ENCODE measurements at regions not wholly inside any gene's neighbourhood (a gene's known extent, or its start where the extent isn't known, plus 50 kb on each side); places are given as distances from the start of the nearest gene placed in this dataset.

DNA sequence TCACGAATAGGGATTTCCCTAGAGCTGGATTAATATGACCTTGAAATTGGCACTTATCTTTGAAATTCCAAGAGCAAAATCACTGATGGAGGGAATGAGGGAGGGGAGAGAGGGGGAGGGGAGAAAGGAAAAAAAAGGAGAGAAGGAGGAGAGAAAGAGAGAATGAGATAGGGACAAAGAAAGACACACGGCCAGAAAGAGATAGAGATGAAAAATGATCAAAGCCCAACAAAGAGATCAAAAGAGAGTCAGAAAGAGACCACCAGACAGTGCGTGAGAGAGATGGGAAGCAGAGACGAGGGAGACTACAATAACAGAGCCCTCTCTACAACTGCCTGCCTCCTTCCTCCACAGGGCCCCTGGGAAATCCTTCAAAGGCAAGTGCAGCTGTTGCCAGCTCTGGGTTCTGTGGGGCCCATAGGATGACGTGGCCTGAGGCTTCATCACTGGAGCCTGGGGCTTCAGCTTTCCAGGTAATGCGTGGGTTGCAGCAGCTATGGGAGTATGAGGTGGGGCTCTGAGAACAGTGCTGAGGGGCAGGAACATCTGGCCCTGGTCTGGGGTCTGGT, 58.3 kb upstream of the SHB start:
- H3K9me3 ChIP-seq (ENCODE audit: insufficient read depth in 2 of 2, low read depth in 1 of 2, low read length in 1 of 2) = no peaks in the 10 kb centered on the region
- no peak overlapping the region for H3K23ac ChIP-seq (ENCODE audit: insufficient read length)
- no peak overlapping the region for H3K9ac ChIP-seq (replicated peaks in 1 of 4; ENCODE audit: extremely low read depth in 1 of 4, low read depth in 3 of 4, low read length in 3 of 4)
- H3K36me3 ChIP-seq (ENCODE audit: control insufficient read depth in 2 of 4, insufficient read depth in 4 of 4, low read length in 3 of 4) = no peaks in the 10 kb centered on the region
- FAIRE-seq = no peak
- H2BK120ac ChIP-seq (replicated peaks; ENCODE audit: low read depth, low read length) = no peak overlapping the region
- H2BK5ac ChIP-seq (ENCODE audit: low read depth, low read length) = no peak overlapping the region
- peaks cover 0 to 4% of the 10 kb centered on the region in 2 experiments for H4K20me1 ChIP-seq (replicated peaks in 1 of 2; ENCODE audit: control insufficient read depth in 1 of 2, insufficient read depth in 2 of 2, low read length in 2 of 2)
- no peak overlapping the region for H4K5ac ChIP-seq (ENCODE audit: insufficient read length, low read depth, low read length)
- no peak overlapping the region for H2BK15ac ChIP-seq (ENCODE audit: low read length)
- no peak overlapping the region for H3K14ac ChIP-seq (ENCODE audit: insufficient read length)
- H2BK20ac ChIP-seq (ENCODE audit: low read length) = no peak overlapping the region
- no peak overlapping the region for H3K56ac ChIP-seq (replicated peaks; ENCODE audit: insufficient read length, low read depth, low read length)
- CTCF ChIA-PET (ENCODE audit: partially characterized antibody) = interaction anchor here (0.7 to 1.7 kb wide), 6 partner anchors 10 to 214 kb away, joined by 3 to 7 read pairs (median 4); no protein-coding TSS in a partner anchor
- no peak overlapping the region for H3K4me3 ChIP-seq (ENCODE audit: extremely low read depth in 1 of 4, insufficient read depth in 2 of 4, low read depth in 3 of 4, low read length in 4 of 4)
- H4K8ac ChIP-seq (ENCODE audit: extremely low read depth, insufficient read depth, low read length) = no peak overlapping the region
- H2AK5ac ChIP-seq (ENCODE audit: low read depth, low read length) = no peak overlapping the region
- no peak overlapping the region for H2BK12ac ChIP-seq (ENCODE audit: low read depth, low read length)
- no peak overlapping the region for H2AFZ ChIP-seq (ENCODE audit: low read length)
- POLR2A ChIA-PET (ENCODE audit: partially characterized antibody) = no interaction called here
- DNase-seq (ENCODE audit: low read depth in 1 of 2, low spot score in 2 of 2) = no peak
- H3K4ac ChIP-seq (replicated peaks; ENCODE audit: insufficient read length, low read depth, low read length) = no peak overlapping the region
- no peak overlapping the region for H4K91ac ChIP-seq (replicated peaks; ENCODE audit: insufficient read length, low read length)
- H3K23me2 ChIP-seq (ENCODE audit: low read depth, low read length) = peaks cover 6% of the 10 kb centered on the region; the same call in 1 of the 2 replicates
- 84% methylated on average over 6 of the region's 6 CpGs; no CpG with 5 or more reads in 1 of the 2 experiments for WGBS, 2 experiments (ENCODE audit: extremely low coverage in 1 of 2, insufficient coverage in 1 of 2, insufficient read length in 1 of 2, insufficient replicate concordance in 2 of 2, low coverage in 1 of 2, low lambda C conversion rate in 2 of 2, missing lambda C conversion rate in 1 of 2)
- H3K27me3 ChIP-seq (replicated peaks in 1 of 4; ENCODE audit: control insufficient read depth in 3 of 4, extremely low read depth in 1 of 4, insufficient read depth in 3 of 4, low read length in 3 of 4) = peaks cover 0 to 3% (median 0%) of the 10 kb centered on the region in 4 experiments; a peak in 1 of 7 replicates
- H3K79me2 ChIP-seq (ENCODE audit: control insufficient read depth in 1 of 2, insufficient read depth in 2 of 2, low read length in 2 of 2) = no peaks in the 10 kb centered on the region
- no peak overlapping the region for H3K18ac ChIP-seq (ENCODE audit: extremely low read depth, low read length)
- H3K4me2 ChIP-seq (ENCODE audit: insufficient read depth in 1 of 2, low read depth in 2 of 2, low read length in 2 of 2) = no peak overlapping the region
- no peaks in the 10 kb centered on the region for H3K79me1 ChIP-seq (ENCODE audit: low read depth, low read length)
- H3K27ac ChIP-seq (ENCODE audit: low read depth, low read length) = no peak overlapping the region
- no peaks in the 10 kb centered on the region for H3K4me1 ChIP-seq (replicated peaks in 1 of 4; ENCODE audit: control insufficient read depth in 3 of 4, insufficient read depth in 4 of 4, low read length in 3 of 4)
- TF ChIP-seq ASH2L (IDR thresholded peaks at IDR 0.05; ENCODE audit: low read length) (no peak), SRF (IDR thresholded peaks at IDR 0.05; ENCODE audit: low read depth, low read length) (no peak), GABPA (IDR thresholded peaks at IDR 0.05; ENCODE audit: borderline replicate concordance, insufficient read depth, low read length) (no peak), SP4 (IDR thresholded peaks at IDR 0.05; ENCODE audit: low read length) (no peak), TAF7 (optimal IDR thresholded peaks at IDR 0.05; ENCODE audit: borderline replicate concordance, low read depth, low read length) (no peak), SIRT6 (IDR thresholded peaks at IDR 0.05; ENCODE audit: low read length) (no peak), SP2 (IDR thresholded peaks at IDR 0.05; ENCODE audit: low read length) (no peak)

All from H1 (cell line).